HL-60 (cell line): ENCODE measurements at regions not wholly inside any gene's neighbourhood (a gene's known extent, or its start where the extent isn't known, plus 50 kb on each side); places are given as distances from the start of the nearest gene placed in this dataset.
"Not testable (repeated sequence)": the region's sequence is repeated elsewhere in the genome, so short reads cannot be mapped to it uniquely, and the experiment has no call there.

ENCODE experiments used
- POLR2AphosphoS5 ChIP-seq: IDR thresholded peaks from 2 replicates; pipeline ENCODE4 v1.6.1; 2012; ENCODE audit warnings: low read depth
- REST ChIP-seq: IDR thresholded peaks from 2 replicates; pipeline ENCODE4 v1.6.1; 2012; ENCODE audit warnings: low read depth; ENCODE audit not compliant: insufficient replicate concordance
- TF ChIP-seq, protein P1 (sequence below): IDR thresholded peaks from one replicate; pipeline ENCODE4 v1.5.1; 2011; ENCODE audit warnings: low read length, control low read depth, inconsistent platforms; ENCODE audit not compliant: insufficient read depth

- TF ChIP-seq, protein P1, sequence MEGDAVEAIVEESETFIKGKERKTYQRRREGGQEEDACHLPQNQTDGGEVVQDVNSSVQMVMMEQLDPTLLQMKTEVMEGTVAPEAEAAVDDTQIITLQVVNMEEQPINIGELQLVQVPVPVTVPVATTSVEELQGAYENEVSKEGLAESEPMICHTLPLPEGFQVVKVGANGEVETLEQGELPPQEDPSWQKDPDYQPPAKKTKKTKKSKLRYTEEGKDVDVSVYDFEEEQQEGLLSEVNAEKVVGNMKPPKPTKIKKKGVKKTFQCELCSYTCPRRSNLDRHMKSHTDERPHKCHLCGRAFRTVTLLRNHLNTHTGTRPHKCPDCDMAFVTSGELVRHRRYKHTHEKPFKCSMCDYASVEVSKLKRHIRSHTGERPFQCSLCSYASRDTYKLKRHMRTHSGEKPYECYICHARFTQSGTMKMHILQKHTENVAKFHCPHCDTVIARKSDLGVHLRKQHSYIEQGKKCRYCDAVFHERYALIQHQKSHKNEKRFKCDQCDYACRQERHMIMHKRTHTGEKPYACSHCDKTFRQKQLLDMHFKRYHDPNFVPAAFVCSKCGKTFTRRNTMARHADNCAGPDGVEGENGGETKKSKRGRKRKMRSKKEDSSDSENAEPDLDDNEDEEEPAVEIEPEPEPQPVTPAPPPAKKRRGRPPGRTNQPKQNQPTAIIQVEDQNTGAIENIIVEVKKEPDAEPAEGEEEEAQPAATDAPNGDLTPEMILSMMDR, result not testable (repeated sequence)
- TF ChIP-seq REST, POLR2AphosphoS5: not testable (repeated sequence)
Measured at GRCh38 chr16:85230764-85231383, 118.6 kb upstream of the CIBAR2 start.
